IMR-90 (cell line): ENCODE measurements at regions not wholly inside any gene's neighbourhood (a gene's known extent, or its start where the extent isn't known, plus 50 kb on each side); places are given as distances from the start of the nearest gene placed in this dataset.

Source experiments
- ATAC-seq: fragments of 200-7000 bp; cut with Tn5 transposase; 2 replicates; pipeline ENCODE4 v1.9.1; 2020; ENCODE audit warnings: low read depth, mild to moderate bottlenecking, moderate library complexity
- BruUV-seq: library from RNA; stranded (reverse); fragments of 400-500 nt; replicated peaks from 2 replicates; lab custom pipeline; 2021; lab: Mats Ljungman, UMichigan
- CTCF ChIA-PET: fragments of 300-600 bp; formaldehyde crosslinking; extraction: SDS; loops from one replicate; lab custom pipeline; 2021; ENCODE audit warnings: antibody characterized with exemption; lab: Yijun Ruan, JAX
- POLR2A ChIA-PET: fragments of 300-600 bp; sonication (Branson Sonifier 250); formaldehyde crosslinking; loops from one replicate; lab custom pipeline; 2022; ENCODE audit warnings: antibody characterized with exemption; ENCODE audit not compliant: unreplicated experiment; lab: Charles Lee
- DNase-seq: peaks from one replicate; pipeline ENCODE4 v3.0.0; 2013
- H2AFZ ChIP-seq: replicated peaks from 2 replicates; pipeline ENCODE3; 2013; ENCODE audit warnings: low read length, mild to moderate bottlenecking; ENCODE audit not compliant: poor library complexity
- H2AK5ac ChIP-seq: 2 replicates; pipeline ENCODE4 v1.6.1; 2013; ENCODE audit warnings: low read depth, low read length, inconsistent platforms
- H2AK9ac ChIP-seq: replicated peaks from 2 replicates; pipeline ENCODE3; 2013; ENCODE audit warnings: mild to moderate bottlenecking, low read depth, low read length, moderate library complexity; ENCODE audit not compliant: poor library complexity
- H2BK120ac ChIP-seq: 2 replicates; pipeline ENCODE4 v1.6.1; 2013; ENCODE audit warnings: low read depth, low read length, inconsistent platforms
- H2BK15ac ChIP-seq: 3 replicates; pipeline ENCODE4 v1.6.1; 2013; ENCODE audit warnings: low read depth, low read length, inconsistent platforms
- H2BK20ac ChIP-seq: 2 replicates; pipeline ENCODE4 v1.6.1; 2013; ENCODE audit warnings: low read depth, mild to moderate bottlenecking, inconsistent platforms, low read length, moderate library complexity
- H2BK5ac ChIP-seq: 2 replicates; pipeline ENCODE4 v1.6.1; 2013; ENCODE audit warnings: mild to moderate bottlenecking, low read depth, low read length, inconsistent platforms; ENCODE audit not compliant: poor library complexity, severe bottlenecking
- H3K14ac ChIP-seq: replicated peaks from 2 replicates; pipeline ENCODE4 v1.6.1; 2013; ENCODE audit warnings: low read depth, low read length, inconsistent platforms
- H3K18ac ChIP-seq: 2 replicates; pipeline ENCODE4 v1.6.1; 2013; ENCODE audit warnings: low read depth, low read length, control low read depth
- H3K23ac ChIP-seq: 2 replicates; pipeline ENCODE4 v1.6.1; 2013; ENCODE audit warnings: low read depth, low read length, inconsistent platforms
- H3K27ac ChIP-seq: 2 replicates; pipeline ENCODE4 v1.5.1; 2013; ENCODE audit warnings: mild to moderate bottlenecking, control low read depth, low read length; ENCODE audit not compliant: insufficient read depth
- H3K27me3 ChIP-seq: 2 replicates; pipeline ENCODE4 v1.6.1; 2013; ENCODE audit warnings: low read length; ENCODE audit not compliant: control insufficient read depth, insufficient read depth
- H3K36me3 ChIP-seq: 2 replicates; pipeline ENCODE4 v1.6.1; 2013; ENCODE audit warnings: low read length, mixed read lengths; ENCODE audit not compliant: control insufficient read depth, insufficient read depth
- H3K4ac ChIP-seq: 2 replicates; pipeline ENCODE4 v1.6.1; 2013; ENCODE audit warnings: low read depth, low read length, inconsistent platforms
- H3K4me1 ChIP-seq: 2 replicates; pipeline ENCODE4 v1.6.1; 2013; ENCODE audit warnings: low read length, mixed read lengths; ENCODE audit not compliant: control insufficient read depth, insufficient read depth
- H3K4me2 ChIP-seq: 2 replicates; pipeline ENCODE4 v1.6.1; 2013; ENCODE audit warnings: low read depth, mild to moderate bottlenecking, control low read depth, low read length, moderate library complexity
- H3K4me3 ChIP-seq: 2 replicates; pipeline ENCODE4 v1.5.1; 2013; ENCODE audit warnings: low read depth, mild to moderate bottlenecking, control low read depth, low read length, moderate library complexity; ENCODE audit not compliant: insufficient read depth
- H3K56ac ChIP-seq: 2 replicates; pipeline ENCODE4 v1.6.1; 2013; ENCODE audit warnings: low read length, inconsistent platforms; ENCODE audit not compliant: insufficient read depth; ENCODE audit errors: extremely low read depth
- H3K79me1 ChIP-seq, 2 experiments: 2 replicates each; pipeline ENCODE4 v1.6.1; 2013; ENCODE audit warnings: low read length in 2 of 2, inconsistent platforms in 1 of 2, low read depth in 1 of 2
- H3K9ac ChIP-seq: 2 replicates; pipeline ENCODE4 v1.6.1; 2013; ENCODE audit warnings: low read depth, low read length, control low read depth
- H3K9me1 ChIP-seq: 2 replicates; pipeline ENCODE4 v1.6.1; 2013; ENCODE audit warnings: low read length, inconsistent platforms; ENCODE audit not compliant: insufficient read depth
- H3K9me3 ChIP-seq: 2 replicates; pipeline ENCODE4 v1.6.1; 2013; ENCODE audit warnings: low read length; ENCODE audit not compliant: control insufficient read depth, insufficient read depth
- H4K20me1 ChIP-seq: 2 replicates; pipeline ENCODE4 v1.6.1; 2013; ENCODE audit warnings: low read length, inconsistent platforms; ENCODE audit not compliant: insufficient read depth
- H4K5ac ChIP-seq: 2 replicates; pipeline ENCODE4 v1.6.1; 2013; ENCODE audit warnings: mild to moderate bottlenecking, low read depth, low read length, control low read depth
- H4K8ac ChIP-seq, 2 experiments: 2 replicates each; pipeline ENCODE4 v1.6.1; 2013; ENCODE audit warnings: low read depth in 2 of 2, low read length in 2 of 2, control low read depth in 1 of 2, inconsistent platforms in 1 of 2
- H4K91ac ChIP-seq: 2 replicates; pipeline ENCODE4 v1.6.1; 2013; ENCODE audit warnings: low read depth, low read length, inconsistent platforms; ENCODE audit not compliant: insufficient read depth
- BHLHE40 ChIP-seq: fragments of 150-350 bp; IDR thresholded peaks from 2 replicates; pipeline ENCODE4 v1.6.1; 2016; ENCODE audit warnings: mild to moderate bottlenecking, low read depth, low read length
- CEBPB ChIP-seq: IDR thresholded peaks from 2 replicates; pipeline ENCODE4 v1.6.1; 2012; ENCODE audit warnings: low read depth, low read length, improper control_type of control experiment
- CHD1 ChIP-seq: IDR thresholded peaks from 2 replicates; pipeline ENCODE4 v1.6.1; 2012; ENCODE audit warnings: low read depth, low read length, improper control_type of control experiment
- FOS ChIP-seq: fragments of 150-350 bp; IDR thresholded peaks from 2 replicates; pipeline ENCODE4 v1.6.1; 2016; ENCODE audit warnings: low read depth, low read length
- MAFK ChIP-seq: IDR thresholded peaks from 2 replicates; pipeline ENCODE4 v1.6.1; 2012; ENCODE audit warnings: low read depth, low read length, improper control_type of control experiment
- MAZ ChIP-seq: IDR thresholded peaks from 2 replicates; pipeline ENCODE4 v1.6.1; 2012; ENCODE audit warnings: low read depth, mild to moderate bottlenecking, low read length, improper control_type of control experiment, moderate library complexity, borderline replicate concordance
- MXI1 ChIP-seq: IDR thresholded peaks from 2 replicates; pipeline ENCODE4 v1.6.1; 2012; ENCODE audit warnings: low read depth, mild to moderate bottlenecking, low read length, moderate library complexity, borderline replicate concordance
- NFE2L2 ChIP-seq: fragments of 150-350 bp; IDR thresholded peaks from 2 replicates; pipeline ENCODE4 v1.6.1; 2016; ENCODE audit warnings: low read depth, mild to moderate bottlenecking, low read length
- POLR2A ChIP-seq: IDR thresholded peaks from 2 replicates; pipeline ENCODE4 v1.6.1; 2012; ENCODE audit warnings: mild to moderate bottlenecking, low read depth, low read length
- RAD21 ChIP-seq: IDR thresholded peaks from 2 replicates; pipeline ENCODE4 v1.6.1; 2012; ENCODE audit warnings: low read length, improper control_type of control experiment
- RCOR1 ChIP-seq: IDR thresholded peaks from 2 replicates; pipeline ENCODE4 v1.6.1; 2012; ENCODE audit warnings: mild to moderate bottlenecking, low read length, improper control_type of control experiment; ENCODE audit not compliant: insufficient replicate concordance
- RFX5 ChIP-seq: IDR thresholded peaks from 2 replicates; pipeline ENCODE4 v1.8.0; 2012; ENCODE audit warnings: low read depth, mild to moderate bottlenecking, low read length, moderate library complexity
- SMC3 ChIP-seq: fragments of 150-350 bp; IDR thresholded peaks from 2 replicates; pipeline ENCODE4 v1.6.1; 2016; ENCODE audit warnings: low read depth, mild to moderate bottlenecking, antibody characterized with exemption, low read length, moderate library complexity
- WGBS, 2 experiments: methylation state at CpG; one replicate each; pipeline versions ENCODE4 v1.1.5 to v1.1.7; 2013; ENCODE audit warnings: missing lambda C conversion rate in 2 of 2; ENCODE audit not compliant: insufficient read length in 1 of 2; ENCODE audit errors: extremely low coverage in 2 of 2; 5-methylcytosine and 5-hydroxymethylcytosine counted together
- dilution Hi-C: fragments of 300-500 bp; cut with HindIII; formaldehyde crosslinking; loops from one replicate; pipeline ENCODE4 v1.14.3; 2018; ENCODE audit warnings: low sequenced_read_pairs; ENCODE audit not compliant: unreplicated experiment
- in situ Hi-C: fragments of 300-500 bp; cut with MboI; formaldehyde crosslinking; loops from 3 replicates; pipeline ENCODE4 v1.14.3; 2019; ENCODE audit warnings: low sequenced_read_pairs, inconsistent platforms, mixed read lengths
- intact Hi-C: fragments of 100-400 bp; cut with micrococcal nuclease; formaldehyde crosslinking; loops from 2 replicates; pipeline ENCODE4 v1.10.0; 2022
- TF ChIP-seq, protein P1 (sequence below): fragments of 150-350 bp; IDR thresholded peaks from 2 replicates; pipeline ENCODE4 v1.6.1; 2016; ENCODE audit warnings: low read depth, mild to moderate bottlenecking, low read length, moderate library complexity, borderline replicate concordance
- TF ChIP-seq, protein P2 (sequence below): fragments of 150-350 bp; IDR thresholded peaks from 2 replicates; pipeline ENCODE4 v1.6.1; 2017; ENCODE audit warnings: mild to moderate bottlenecking, antibody characterized with exemption, low read length, low read depth
- TF ChIP-seq, protein P3 (sequence below): conservative IDR thresholded peaks from 2 replicates; pipeline ENCODE4 v1.5.1; 2012; ENCODE audit warnings: mild to moderate bottlenecking, low read depth, low read length, improper control_type of control experiment

DNA sequence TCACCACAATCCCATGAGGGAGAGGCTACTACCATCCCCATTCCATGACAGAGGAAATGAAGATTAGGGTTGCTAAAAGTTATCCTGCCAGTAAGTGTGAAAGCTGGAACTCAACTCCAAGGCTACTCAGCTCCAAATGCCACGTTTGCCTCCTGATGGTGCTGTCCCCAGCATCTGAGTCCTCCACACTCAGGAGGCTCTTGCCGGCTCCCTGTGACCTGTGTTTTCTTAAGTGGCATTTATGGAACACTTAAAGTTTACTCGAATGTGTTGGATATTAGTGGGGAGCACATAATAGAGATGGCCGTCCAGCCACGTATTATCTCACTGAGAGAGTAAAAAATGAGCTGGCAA, 267.9 kb downstream of the CBLN1 start:
- no CpG with 5 or more reads among the region's 5 CpGs for WGBS, 2 experiments
- Histone ChIP-seq H3K14ac (no peak overlapping the region), H3K23ac (no peak overlapping the region), H3K4me3 (no peak overlapping the region), H3K18ac (no peak overlapping the region), H2BK20ac (no peak overlapping the region), H3K36me3 (no peaks in the 10 kb centered on the region), H2BK15ac (no peak overlapping the region), H2BK120ac (no peak overlapping the region), H3K4me2 (no peak overlapping the region), H3K9me1 (peaks cover 8% of the 10 kb centered on the region; the same call in 1 of the 2 replicates), H4K20me1 (no peaks in the 10 kb centered on the region), H2AK9ac (no peak overlapping the region), H3K27me3 (peaks cover 21% of the 10 kb centered on the region; the same call in 1 of the 2 replicates), H3K79me1 (no peaks in the 10 kb centered on the region), H4K8ac (no peak overlapping the region), H2AFZ (no peak overlapping the region), H3K4me1 (peaks cover under 1% of the 10 kb centered on the region; the same call in 1 of the 2 replicates), H3K27ac (no peak overlapping the region), H3K9me3 (no peaks in the 10 kb centered on the region), H4K91ac (no peak overlapping the region), H3K4ac (no peak overlapping the region), H4K5ac (no peak overlapping the region), H2AK5ac (no peak overlapping the region), H2BK5ac (no peak overlapping the region), H3K9ac (no peak overlapping the region), H3K56ac (no peak overlapping the region)
- ChIA-PET POLR2A (interaction anchor here (0.6 kb wide), 1 partner anchor 767 kb away, joined by 4 read pairs; the partner anchor contains the start of gene ABCC11), CTCF (no interaction called here)
- intact Hi-C loops = no loop called here
- ATAC-seq (no peak), DNase-seq (no peak)
- no peak for TF ChIP-seq FOS
- TF ChIP-seq RCOR1 = no peak
- TF ChIP-seq RFX5 = no peak
- TF ChIP-seq, protein P1, sequence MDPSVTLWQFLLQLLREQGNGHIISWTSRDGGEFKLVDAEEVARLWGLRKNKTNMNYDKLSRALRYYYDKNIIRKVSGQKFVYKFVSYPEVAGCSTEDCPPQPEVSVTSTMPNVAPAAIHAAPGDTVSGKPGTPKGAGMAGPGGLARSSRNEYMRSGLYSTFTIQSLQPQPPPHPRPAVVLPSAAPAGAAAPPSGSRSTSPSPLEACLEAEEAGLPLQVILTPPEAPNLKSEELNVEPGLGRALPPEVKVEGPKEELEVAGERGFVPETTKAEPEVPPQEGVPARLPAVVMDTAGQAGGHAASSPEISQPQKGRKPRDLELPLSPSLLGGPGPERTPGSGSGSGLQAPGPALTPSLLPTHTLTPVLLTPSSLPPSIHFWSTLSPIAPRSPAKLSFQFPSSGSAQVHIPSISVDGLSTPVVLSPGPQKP = no peak
- TF ChIP-seq, protein P2, sequence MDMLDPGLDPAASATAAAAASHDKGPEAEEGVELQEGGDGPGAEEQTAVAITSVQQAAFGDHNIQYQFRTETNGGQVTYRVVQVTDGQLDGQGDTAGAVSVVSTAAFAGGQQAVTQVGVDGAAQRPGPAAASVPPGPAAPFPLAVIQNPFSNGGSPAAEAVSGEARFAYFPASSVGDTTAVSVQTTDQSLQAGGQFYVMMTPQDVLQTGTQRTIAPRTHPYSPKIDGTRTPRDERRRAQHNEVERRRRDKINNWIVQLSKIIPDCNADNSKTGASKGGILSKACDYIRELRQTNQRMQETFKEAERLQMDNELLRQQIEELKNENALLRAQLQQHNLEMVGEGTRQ = no peak
- TF ChIP-seq NFE2L2 = no peak
- TF ChIP-seq MAZ = no peak
- TF ChIP-seq MXI1 = no peak
- TF ChIP-seq CHD1 = no peak
- TF ChIP-seq RAD21 = no peak
- no peak for TF ChIP-seq POLR2A
- TF ChIP-seq SMC3 = no peak
- no peak for TF ChIP-seq CEBPB
- no peak for TF ChIP-seq BHLHE40
- TF ChIP-seq, protein P3, sequence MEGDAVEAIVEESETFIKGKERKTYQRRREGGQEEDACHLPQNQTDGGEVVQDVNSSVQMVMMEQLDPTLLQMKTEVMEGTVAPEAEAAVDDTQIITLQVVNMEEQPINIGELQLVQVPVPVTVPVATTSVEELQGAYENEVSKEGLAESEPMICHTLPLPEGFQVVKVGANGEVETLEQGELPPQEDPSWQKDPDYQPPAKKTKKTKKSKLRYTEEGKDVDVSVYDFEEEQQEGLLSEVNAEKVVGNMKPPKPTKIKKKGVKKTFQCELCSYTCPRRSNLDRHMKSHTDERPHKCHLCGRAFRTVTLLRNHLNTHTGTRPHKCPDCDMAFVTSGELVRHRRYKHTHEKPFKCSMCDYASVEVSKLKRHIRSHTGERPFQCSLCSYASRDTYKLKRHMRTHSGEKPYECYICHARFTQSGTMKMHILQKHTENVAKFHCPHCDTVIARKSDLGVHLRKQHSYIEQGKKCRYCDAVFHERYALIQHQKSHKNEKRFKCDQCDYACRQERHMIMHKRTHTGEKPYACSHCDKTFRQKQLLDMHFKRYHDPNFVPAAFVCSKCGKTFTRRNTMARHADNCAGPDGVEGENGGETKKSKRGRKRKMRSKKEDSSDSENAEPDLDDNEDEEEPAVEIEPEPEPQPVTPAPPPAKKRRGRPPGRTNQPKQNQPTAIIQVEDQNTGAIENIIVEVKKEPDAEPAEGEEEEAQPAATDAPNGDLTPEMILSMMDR = no peak
- no peak for TF ChIP-seq MAFK
- dilution Hi-C loops = no loop called here
- BruUV-seq = no TSS peak
- in situ Hi-C loops = no loop called here
